PC-3 (cell line): ENCODE measurements at regions not wholly inside any gene's neighbourhood (a gene's known extent, or its start where the extent isn't known, plus 50 kb on each side); places are given as distances from the start of the nearest gene placed in this dataset.
A peak's percentile ranks its signal among the peaks of the same experiment; 100 is the strongest.
"Not testable (repeated sequence)": the region's sequence is repeated elsewhere in the genome, so short reads cannot be mapped to it uniquely, and the experiment has no call there.

Experiments
- ATAC-seq: fragments of 200-7000 bp; cut with Tn5 transposase; 2 replicates; pipeline ENCODE4 v1.9.1; 2020; ENCODE audit warnings: mild to moderate bottlenecking, moderate library complexity
- BruUV-seq: library from RNA; stranded (reverse); fragments of 400-500 nt; replicated peaks from 2 replicates; lab custom pipeline; 2021; lab: Mats Ljungman, UMichigan
- CTCF ChIA-PET: fragments of 300-600 bp; sonication (Branson Sonifier 250); formaldehyde crosslinking; loops from one replicate; lab custom pipeline; 2022; ENCODE audit warnings: antibody characterized with exemption; lab: Charles Lee
- POLR2A ChIA-PET: fragments of 300-600 bp; sonication (Branson Sonifier 250); formaldehyde crosslinking; loops from one replicate; lab custom pipeline; 2022; ENCODE audit warnings: antibody characterized with exemption; ENCODE audit not compliant: unreplicated experiment; lab: Charles Lee
- DNase-seq: peaks from one replicate; pipeline ENCODE4 v3.0.0-alpha.2; 2015
- H2AFZ ChIP-seq: fragments of 300-600 bp; sonication (generic); 2 replicates; pipeline ENCODE4 v1.6.0; 2016; ENCODE audit warnings: antibody characterized with exemption, low read length
- H3F3A ChIP-seq: fragments of 300-600 bp; sonication (generic); one replicate; pipeline ENCODE4 v1.6.0; 2017; ENCODE audit warnings: antibody characterized with exemption, low read length, control low read depth, mild to moderate bottlenecking; ENCODE audit not compliant: unreplicated experiment
- H3K27ac ChIP-seq: fragments of 300-600 bp; sonication (generic); 2 replicates; pipeline ENCODE4 v1.5.1; 2016; ENCODE audit warnings: mild to moderate bottlenecking, low read length
- H3K27me3 ChIP-seq: fragments of 300-600 bp; sonication (generic); 2 replicates; pipeline ENCODE4 v1.6.1; 2016; ENCODE audit warnings: low read length, mixed read lengths
- H3K36me3 ChIP-seq: fragments of 300-600 bp; sonication (generic); 2 replicates; pipeline ENCODE4 v1.6.1; 2016; ENCODE audit warnings: low read depth, mixed run types, low read length, mixed read lengths
- H3K4me1 ChIP-seq: fragments of 300-600 bp; sonication (generic); 2 replicates; pipeline ENCODE4 v1.5.1; 2016; ENCODE audit warnings: low read length; ENCODE audit not compliant: insufficient read depth
- H3K4me2 ChIP-seq: fragments of 300-600 bp; sonication (generic); 2 replicates; pipeline ENCODE4 v1.6.0; 2016; ENCODE audit warnings: low read length
- H3K4me3 ChIP-seq: fragments of 300-600 bp; sonication (generic); 2 replicates; pipeline ENCODE4 v1.5.1; 2016; ENCODE audit warnings: mild to moderate bottlenecking, low read length, mixed read lengths
- H3K79me2 ChIP-seq: fragments of 300-600 bp; sonication (generic); 2 replicates; pipeline ENCODE4 v1.6.1; 2017; ENCODE audit warnings: low read length, mixed read lengths
- H3K9ac ChIP-seq: fragments of 300-600 bp; sonication (generic); 2 replicates; pipeline ENCODE4 v1.6.0; 2016; ENCODE audit warnings: mild to moderate bottlenecking, low read length
- H3K9me2 ChIP-seq: fragments of 300-600 bp; sonication (generic); replicated peaks from 2 replicates; pipeline ENCODE4 v1.6.1; 2016; ENCODE audit warnings: mixed run types, low read length, mixed read lengths
- H3K9me3 ChIP-seq: fragments of 300-600 bp; sonication (generic); 2 replicates; pipeline ENCODE4 v1.6.1; 2016; ENCODE audit warnings: low read length, mixed read lengths
- H4K20me1 ChIP-seq: fragments of 300-600 bp; sonication (generic); 2 replicates; pipeline ENCODE4 v1.6.1; 2016; ENCODE audit warnings: low read length, mixed read lengths
- CTCF ChIP-seq: fragments of 300-600 bp; sonication (generic); conservative IDR thresholded peaks from 2 replicates; pipeline ENCODE4 v1.5.1; 2017; ENCODE audit warnings: antibody characterized with exemption, low read depth, mild to moderate bottlenecking, low read length
- EZH2 ChIP-seq: fragments of 300-600 bp; sonication (generic); IDR thresholded peaks from one replicate; pipeline ENCODE4 v1.6.1; 2017; ENCODE audit warnings: antibody characterized with exemption, mild to moderate bottlenecking, low read length; ENCODE audit not compliant: unreplicated experiment
- EZH2phosphoT487 ChIP-seq: fragments of 300-600 bp; sonication (generic); IDR thresholded peaks from 2 replicates; pipeline ENCODE4 v1.6.1; 2018; ENCODE audit warnings: mild to moderate bottlenecking, antibody characterized with exemption, low read length, borderline replicate concordance
- intact Hi-C: fragments of 100-400 bp; cut with micrococcal nuclease; formaldehyde crosslinking; loops from 2 replicates; pipeline ENCODE4 v1.9.0; 2023

- ChIA-PET CTCF (no interaction called here), POLR2A (no interaction called here)
- intact Hi-C loops = no loop called here
Observed at GRCh38 chrX:34839451-34839850, 103.1 kb upstream of the FAM47B start.

GRCh38 chrX:34841205-34841604, 101.4 kb upstream of the FAM47B start:
- H3K9ac ChIP-seq, H3K27me3 ChIP-seq, H2AFZ ChIP-seq, H3K79me2 ChIP-seq, H3K36me3 ChIP-seq, H3F3A ChIP-seq, CTCF ChIA-PET, H3K4me3 ChIP-seq, H3K9me3 ChIP-seq, H4K20me1 ChIP-seq, H3K4me2 ChIP-seq, H3K9me2 ChIP-seq, intact Hi-C loops, ATAC-seq, BruUV-seq, H3K4me1 ChIP-seq, H3K27ac ChIP-seq, DNase-seq, POLR2A ChIA-PET: not testable (repeated sequence)

More at GRCh38 chrX:34839451-34839850, 103.1 kb upstream of the FAM47B start:
- H3K79me2 ChIP-seq = no peaks in the 10 kb centered on the region
- no peak overlapping the region for H3K4me3 ChIP-seq
- no peak overlapping the region for H2AFZ ChIP-seq
- BruUV-seq = no TSS peak
- H3K9me3 ChIP-seq = no peaks in the 10 kb centered on the region
- no peaks in the 10 kb centered on the region for H3K9me2 ChIP-seq
- no peak for DNase-seq
- no peaks in the 10 kb centered on the region for H3K27me3 ChIP-seq
- H3K27ac ChIP-seq = no peak overlapping the region
- ATAC-seq = no peak
- H3K36me3 ChIP-seq = no peaks in the 10 kb centered on the region
- TF ChIP-seq CTCF (no peak), EZH2phosphoT487 (no peak), EZH2 (no peak)
- H3K4me2 ChIP-seq = no peak overlapping the region
- no peaks in the 10 kb centered on the region for H3F3A ChIP-seq
- no peaks in the 10 kb centered on the region for H4K20me1 ChIP-seq
- H3K4me1 ChIP-seq = no peaks in the 10 kb centered on the region
- H3K9ac ChIP-seq = no peak overlapping the region

- TF ChIP-seq EZH2phosphoT487 = no peak
- TF ChIP-seq EZH2 = no peak
- TF ChIP-seq CTCF = no peak
- Histone ChIP-seq H4K20me1 (no peaks in the 10 kb centered on the region), H2AFZ (no peak overlapping the region), H3K27ac (no peak overlapping the region), H3K9me3 (no peaks in the 10 kb centered on the region), H3F3A (no peaks in the 10 kb centered on the region), H3K36me3 (no peaks in the 10 kb centered on the region), H3K4me1 (peaks cover 9% of the 10 kb centered on the region), H3K79me2 (no peaks in the 10 kb centered on the region), H3K4me2 (no peak overlapping the region), H3K9me2 (no peaks in the 10 kb centered on the region), H3K27me3 (no peaks in the 10 kb centered on the region), H3K9ac (no peak overlapping the region), H3K4me3 (no peak overlapping the region)
- DNase-seq (peak; percentile 29), ATAC-seq (no peak)
- CTCF ChIA-PET = no interaction called here
- intact Hi-C loops = no loop called here
- no TSS peak for BruUV-seq
- POLR2A ChIA-PET = no interaction called here
Observed at GRCh38 chrX:34848281-34848680, 94.3 kb upstream of the FAM47B start.
